ENCODE measurements at regions not wholly inside any gene's neighbourhood (a gene's known extent, or its start where the extent isn't known, plus 50 kb on each side); places are given as distances from the start of the nearest gene placed in this dataset.

DNA sequence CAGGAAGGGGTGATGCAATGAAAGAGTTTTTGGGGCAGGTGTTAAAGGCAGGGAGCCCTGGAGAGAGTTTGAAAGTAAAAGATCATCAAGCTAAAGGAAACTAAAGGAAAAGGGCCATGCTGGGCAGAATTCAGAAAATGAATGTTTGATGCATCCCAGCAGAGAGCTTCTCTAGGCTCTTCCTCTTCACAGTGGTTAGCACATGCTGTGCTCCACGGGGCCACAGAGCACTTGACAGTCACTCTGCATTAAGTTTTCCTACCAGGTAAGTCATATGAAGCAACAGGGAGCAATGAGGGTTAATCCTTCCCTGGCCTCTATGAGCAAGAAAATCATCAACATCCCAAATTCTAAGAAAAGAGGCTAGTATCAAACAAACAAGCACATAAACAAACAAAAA lies 895.2 kb downstream of the TRIB2 start:
- H3K9me1 ChIP-seq (ENCODE audit: control insufficient read depth, insufficient read depth, low read length): no peaks in the 10 kb centered on the region
- DNase-seq (ENCODE audit: extremely low read depth in 1 of 4, low spot score in 3 of 4) (no peak), ATAC-seq (no peak), FAIRE-seq (no peak)
- ChIA-PET POLR2A (no interaction called here), CTCF (ENCODE audit: low intra/inter-chr PET ratio) (no interaction called here)
- intact Hi-C loops (cut with micrococcal nuclease) (no loop called here), in situ Hi-C loops (cut with MboI) (no loop called here)
- no peak overlapping the region for H3K9ac ChIP-seq (ENCODE audit: insufficient read depth in 1 of 2, low read depth in 2 of 2, low read length in 2 of 2)
- H3K27me3 ChIP-seq (ENCODE audit: control insufficient read depth in 2 of 2, insufficient read depth in 2 of 2, low read length in 2 of 2): no peaks in the 10 kb centered on the region
- no peak overlapping the region for H3K4me2 ChIP-seq (ENCODE audit: insufficient read depth, low read length)
- H3K4me3 ChIP-seq: no peak overlapping the region
- H4K20me1 ChIP-seq (replicated peaks; ENCODE audit: control insufficient read depth, insufficient read depth, low read length): no peaks in the 10 kb centered on the region
- no peak overlapping the region for H3K27ac ChIP-seq (ENCODE audit: extremely low read depth, low read depth, low read length)
- H3K4me1 ChIP-seq (replicated peaks in 1 of 2; ENCODE audit: control insufficient read depth in 2 of 2, insufficient read depth in 2 of 2, low read length in 2 of 2): no peaks in the 10 kb centered on the region
- H2AFZ ChIP-seq (ENCODE audit: low read depth, low read length): no peak overlapping the region
- H3K36me3 ChIP-seq (ENCODE audit: control insufficient read depth, insufficient read depth, low read length): no peaks in the 10 kb centered on the region
- H3K79me2 ChIP-seq (ENCODE audit: control insufficient read depth, insufficient read depth, low read length): no peaks in the 10 kb centered on the region
- 0% methylated on average over 1 of the region's 1 CpG for WGBS (ENCODE audit: insufficient coverage, low coverage, missing lambda C conversion rate)
- no TSS peak for BruUV-seq (replicated peaks)
- no peaks in the 10 kb centered on the region for H3K9me3 ChIP-seq (replicated peaks; ENCODE audit: control insufficient read depth, insufficient read depth, low read depth, low read length)
- TF ChIP-seq, protein P1, sequence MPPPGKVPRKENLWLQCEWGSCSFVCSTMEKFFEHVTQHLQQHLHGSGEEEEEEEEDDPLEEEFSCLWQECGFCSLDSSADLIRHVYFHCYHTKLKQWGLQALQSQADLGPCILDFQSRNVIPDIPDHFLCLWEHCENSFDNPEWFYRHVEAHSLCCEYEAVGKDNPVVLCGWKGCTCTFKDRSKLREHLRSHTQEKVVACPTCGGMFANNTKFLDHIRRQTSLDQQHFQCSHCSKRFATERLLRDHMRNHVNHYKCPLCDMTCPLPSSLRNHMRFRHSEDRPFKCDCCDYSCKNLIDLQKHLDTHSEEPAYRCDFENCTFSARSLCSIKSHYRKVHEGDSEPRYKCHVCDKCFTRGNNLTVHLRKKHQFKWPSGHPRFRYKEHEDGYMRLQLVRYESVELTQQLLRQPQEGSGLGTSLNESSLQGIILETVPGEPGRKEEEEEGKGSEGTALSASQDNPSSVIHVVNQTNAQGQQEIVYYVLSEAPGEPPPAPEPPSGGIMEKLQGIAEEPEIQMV (tag; conservative IDR thresholded peaks at IDR 0.05; ENCODE audit: low read depth): no peak
- TF ChIP-seq ZNF121 (CRISPR knock-in tag; conservative IDR thresholded peaks at IDR 0.05): no peak
- no peak for TF ChIP-seq MXI1 (IDR thresholded peaks at IDR 0.05; ENCODE audit: low read depth, low read length)
- no peak for TF ChIP-seq FOS (IDR thresholded peaks at IDR 0.05; ENCODE audit: extremely low read depth, insufficient read length)
- TF ChIP-seq SPI1 (IDR thresholded peaks at IDR 0.05; ENCODE audit: borderline replicate concordance, low read depth, low read length): no peak
- TF ChIP-seq ZSCAN32 (CRISPR knock-in tag; IDR thresholded peaks at IDR 0.05): no peak
- no peak for TF ChIP-seq ZNF407 (IDR thresholded peaks at IDR 0.05; ENCODE audit: low read depth)
- TF ChIP-seq TOE1 (IDR thresholded peaks at IDR 0.05; ENCODE audit: borderline replicate concordance): no peak
- no peak for TF ChIP-seq TOE1 (CRISPR knock-in tag; IDR thresholded peaks at IDR 0.05; ENCODE audit: borderline replicate concordance, low read depth)
- no peak for TF ChIP-seq SP2 (IDR thresholded peaks at IDR 0.05; ENCODE audit: extremely low read depth, low read depth, low read length, poor library complexity, severe bottlenecking)
- TF ChIP-seq EP300 (IDR thresholded peaks at IDR 0.05; ENCODE audit: low read length): no peak
- no peak for TF ChIP-seq CREB5 (CRISPR knock-in tag; IDR thresholded peaks at IDR 0.05)
